HG03108 (cell line): ENCODE measurements at regions not wholly inside any gene's neighbourhood (a gene's known extent, or its start where the extent isn't known, plus 50 kb on each side); places are given as distances from the start of the nearest gene placed in this dataset.

ENCODE experiments used
- ATAC-seq: cut with Tn5 transposase; IDR thresholded peaks from one replicate; pipeline ENCODE4 v1.9.1; 2021; ENCODE audit warnings: moderate library complexity; ENCODE audit not compliant: unreplicated experiment

DNA sequence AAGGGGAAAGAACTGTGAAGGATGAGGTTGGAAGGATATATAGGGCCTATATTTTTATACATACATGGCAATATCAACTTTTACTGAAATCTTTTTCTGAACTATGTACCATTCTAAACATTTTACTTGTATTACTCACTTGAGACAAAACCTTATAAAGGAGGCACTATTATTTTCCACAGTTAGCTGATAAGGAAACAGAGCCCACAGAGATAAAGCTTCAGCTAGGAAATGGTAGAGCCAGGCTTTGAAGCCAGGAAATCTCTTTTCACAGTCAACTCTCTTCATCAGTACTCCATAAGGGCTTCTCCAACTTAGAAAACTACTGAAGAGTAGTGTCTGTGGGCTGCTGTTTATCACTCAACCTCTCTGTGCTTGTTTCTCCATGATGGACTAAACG is 613.7 kb downstream of the PRELID2 start:
- no peak for ATAC-seq

DNA sequence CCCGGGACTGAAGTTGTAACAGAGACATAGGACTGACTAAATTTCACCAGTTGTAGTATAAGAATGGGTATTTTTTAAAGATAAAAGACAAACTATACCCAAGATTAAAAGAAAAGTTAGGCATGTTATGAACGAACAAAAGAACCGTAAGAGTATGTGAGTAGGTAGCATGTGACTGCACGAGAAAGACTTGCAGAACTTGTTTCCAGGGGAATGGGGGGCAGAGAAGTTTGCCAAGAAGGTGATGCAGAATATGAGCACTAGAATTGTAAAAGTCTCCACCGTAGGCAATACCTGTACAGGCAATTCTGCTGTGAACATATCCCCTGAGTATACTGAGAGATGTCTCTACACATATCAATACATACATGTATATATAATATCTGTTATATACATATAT is 614.7 kb downstream of the PRELID2 start:
- ATAC-seq: no peak

DNA sequence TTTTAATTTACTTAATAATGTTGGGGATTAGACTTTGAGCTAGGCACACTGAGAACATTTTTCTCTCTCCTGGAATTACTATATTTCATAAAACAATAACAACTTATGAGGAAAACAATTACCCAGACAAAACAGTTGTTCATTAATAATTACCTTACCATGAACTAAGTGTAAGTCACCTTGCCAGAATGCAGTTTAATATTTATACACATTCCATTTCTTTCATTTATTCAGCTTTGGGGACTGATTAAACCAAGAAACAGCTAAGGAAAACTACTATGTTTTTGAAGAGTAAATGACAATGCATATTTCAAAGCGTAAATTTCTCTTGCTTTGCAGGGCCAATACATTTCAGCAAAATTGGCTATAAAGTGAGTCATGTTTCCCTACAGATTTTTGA is 616.2 kb downstream of the PRELID2 start:
- no peak for ATAC-seq

DNA sequence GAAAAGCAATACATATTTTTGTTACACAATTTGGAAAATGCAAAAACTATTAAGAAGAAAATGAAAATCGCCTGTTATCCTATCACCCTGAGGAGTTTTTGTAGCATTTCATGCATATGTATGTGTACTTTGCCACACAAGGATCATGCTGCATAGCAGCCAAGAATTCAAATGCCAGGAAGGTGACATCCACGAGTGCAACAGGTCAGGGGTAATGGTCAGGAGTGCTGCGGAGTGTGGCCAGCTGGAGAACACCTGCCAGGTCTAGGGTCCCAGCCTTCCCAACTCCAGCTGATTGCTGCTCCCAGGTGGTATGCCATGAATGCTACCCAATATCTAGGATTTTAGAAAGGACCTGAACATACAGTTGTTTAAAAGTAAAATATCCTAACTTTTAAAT is 617.1 kb downstream of the PRELID2 start:
- ATAC-seq: no peak

DNA sequence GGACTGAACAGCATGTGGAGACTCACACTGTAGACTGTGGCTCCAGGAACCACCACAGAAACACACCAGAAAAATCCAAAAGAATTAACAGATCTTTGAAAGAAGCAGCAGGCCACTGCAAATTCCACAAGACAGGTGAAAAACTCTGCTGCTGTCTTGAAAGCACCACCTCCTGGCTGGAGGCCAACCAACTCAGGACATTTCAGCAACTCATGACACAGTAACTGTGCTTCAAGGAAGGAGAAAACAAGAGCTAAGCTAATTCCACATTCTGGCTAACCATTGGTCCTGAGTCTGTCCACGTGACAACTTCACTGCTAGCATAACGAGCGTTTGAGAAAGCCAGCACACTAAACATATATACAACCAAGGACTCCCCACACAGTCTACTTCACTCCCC is 625.1 kb downstream of the PRELID2 start:
- no peak for ATAC-seq

DNA sequence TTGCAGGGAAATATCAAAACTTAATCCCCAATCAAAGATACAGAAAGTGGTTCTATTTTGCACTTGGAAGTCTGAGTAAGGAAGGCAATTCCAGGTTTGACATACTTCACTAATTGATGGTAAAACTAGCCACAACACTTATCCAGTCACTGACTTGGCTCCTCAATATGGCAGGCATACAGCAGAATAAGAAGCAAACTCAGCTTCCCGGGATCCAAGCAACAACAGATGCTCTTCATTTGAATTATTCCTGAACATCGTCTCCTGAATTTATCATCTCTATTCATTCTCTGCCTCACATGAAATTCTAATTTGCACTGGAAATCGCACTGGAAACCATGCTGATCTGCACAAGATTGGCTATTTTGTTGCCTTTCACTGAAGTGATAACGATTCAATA is 629.6 kb downstream of the PRELID2 start:
- no peak for ATAC-seq

DNA sequence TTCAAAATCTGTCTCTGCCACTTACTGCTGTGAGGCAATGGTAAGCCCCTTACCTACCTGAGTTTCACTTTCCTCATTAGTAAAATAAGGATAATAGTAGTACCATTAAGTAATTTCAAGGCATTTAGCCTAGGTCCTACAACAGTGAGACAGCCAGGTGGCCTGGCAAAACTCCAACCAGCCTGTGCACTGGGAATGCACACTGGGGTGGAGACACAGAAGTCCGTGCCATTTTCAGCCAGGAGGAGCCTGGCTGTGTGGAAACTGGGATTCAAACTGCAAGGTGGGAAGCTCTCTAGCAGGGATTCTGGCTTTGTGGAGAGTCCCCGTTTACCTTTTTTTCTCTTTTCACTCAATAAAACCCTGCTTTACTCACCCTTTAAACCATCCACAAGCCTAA is 630.4 kb downstream of the PRELID2 start:
- ATAC-seq: no peak

DNA sequence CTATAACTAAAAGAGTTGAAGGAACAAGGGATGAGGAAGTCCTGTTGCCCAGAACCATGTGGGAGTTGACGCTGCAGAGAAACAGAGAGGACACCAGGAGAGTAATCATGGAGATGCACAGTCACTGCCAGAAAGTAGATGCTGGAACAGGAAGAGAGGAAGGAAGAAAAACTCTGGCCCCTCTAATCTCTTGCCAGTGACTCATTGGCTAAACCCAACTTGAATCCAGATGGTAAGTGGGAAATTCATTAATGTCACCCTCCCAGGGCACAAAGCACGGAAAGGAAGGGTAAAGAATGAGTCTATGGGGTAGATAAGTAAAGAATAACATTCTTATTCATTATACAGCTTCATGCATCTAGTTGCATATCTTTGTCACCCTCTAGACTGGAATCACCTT is 631.9 kb downstream of the PRELID2 start:
- ATAC-seq: no peak

DNA sequence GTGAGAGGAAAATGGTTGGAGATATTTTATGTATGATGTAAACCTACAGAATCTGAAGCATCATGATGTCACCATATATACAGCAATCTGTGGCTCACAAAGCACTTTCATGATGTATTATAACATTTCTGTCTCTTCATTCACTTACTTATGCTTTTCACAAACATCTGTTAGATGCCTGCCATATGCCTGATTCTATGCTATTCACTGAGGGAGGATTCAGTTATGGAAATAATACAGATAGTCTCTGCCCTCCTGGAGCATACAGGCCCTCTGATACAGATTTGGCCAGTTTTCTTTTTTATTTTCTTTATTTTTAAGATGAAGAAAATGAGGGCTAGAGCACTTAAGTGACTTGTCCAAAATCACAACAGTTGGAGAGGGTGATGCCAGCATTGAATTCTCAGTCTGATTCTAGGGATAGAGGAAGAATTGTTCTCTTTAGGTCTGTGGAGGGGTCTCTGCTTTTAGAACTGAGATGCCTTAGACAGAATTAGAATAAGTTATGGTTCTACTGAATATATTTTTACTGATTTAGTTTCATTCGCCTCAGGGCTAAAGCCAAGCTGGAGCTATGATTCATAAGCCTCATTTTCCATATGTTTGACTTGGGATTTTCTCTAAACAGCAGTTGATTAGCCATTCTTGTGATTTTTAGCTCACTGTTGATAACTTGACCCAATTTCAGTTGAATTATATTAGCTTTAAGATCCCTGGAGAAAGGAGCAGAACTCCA is 636.4 kb downstream of the PRELID2 start:
- no peak for ATAC-seq

DNA sequence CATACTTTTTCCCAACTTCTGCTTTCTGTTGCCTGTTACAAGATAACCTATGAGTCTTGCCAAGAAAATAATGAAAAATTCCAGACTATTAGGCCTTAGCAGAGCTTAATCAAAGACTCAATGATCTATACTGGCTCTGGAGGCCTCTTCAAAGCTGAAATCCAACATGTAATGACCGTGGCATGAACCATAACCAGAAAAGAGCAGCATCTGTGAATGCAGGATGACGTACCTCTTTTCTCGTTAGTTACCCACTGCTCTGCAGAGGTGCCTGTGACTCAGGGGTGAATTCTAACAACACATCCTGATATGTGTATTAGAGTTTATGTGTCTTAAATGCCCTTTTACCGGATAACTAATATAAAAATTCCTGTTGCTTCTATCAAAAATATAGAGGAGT is 645.4 kb downstream of the PRELID2 start:
- no peak for ATAC-seq

DNA sequence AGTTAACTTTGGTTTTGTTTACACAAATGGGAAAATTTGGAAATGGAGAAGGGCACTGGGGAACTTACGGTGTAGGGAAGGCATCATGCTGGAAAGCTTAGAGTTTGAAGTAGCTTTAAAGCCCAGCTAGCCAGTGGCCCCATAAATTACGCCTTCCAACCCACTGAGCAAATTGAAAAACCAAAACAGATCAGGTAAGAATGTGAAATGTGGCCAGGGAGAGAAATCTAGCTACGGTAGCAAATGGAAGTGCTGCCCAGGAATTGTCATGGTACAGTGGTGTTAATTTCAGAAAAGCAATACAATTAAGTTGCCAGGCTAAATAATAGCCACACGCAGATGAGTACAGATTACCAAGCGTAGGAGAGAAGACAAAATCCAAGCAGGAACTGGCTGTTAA is 654.8 kb downstream of the PRELID2 start:
- ATAC-seq: no peak

DNA sequence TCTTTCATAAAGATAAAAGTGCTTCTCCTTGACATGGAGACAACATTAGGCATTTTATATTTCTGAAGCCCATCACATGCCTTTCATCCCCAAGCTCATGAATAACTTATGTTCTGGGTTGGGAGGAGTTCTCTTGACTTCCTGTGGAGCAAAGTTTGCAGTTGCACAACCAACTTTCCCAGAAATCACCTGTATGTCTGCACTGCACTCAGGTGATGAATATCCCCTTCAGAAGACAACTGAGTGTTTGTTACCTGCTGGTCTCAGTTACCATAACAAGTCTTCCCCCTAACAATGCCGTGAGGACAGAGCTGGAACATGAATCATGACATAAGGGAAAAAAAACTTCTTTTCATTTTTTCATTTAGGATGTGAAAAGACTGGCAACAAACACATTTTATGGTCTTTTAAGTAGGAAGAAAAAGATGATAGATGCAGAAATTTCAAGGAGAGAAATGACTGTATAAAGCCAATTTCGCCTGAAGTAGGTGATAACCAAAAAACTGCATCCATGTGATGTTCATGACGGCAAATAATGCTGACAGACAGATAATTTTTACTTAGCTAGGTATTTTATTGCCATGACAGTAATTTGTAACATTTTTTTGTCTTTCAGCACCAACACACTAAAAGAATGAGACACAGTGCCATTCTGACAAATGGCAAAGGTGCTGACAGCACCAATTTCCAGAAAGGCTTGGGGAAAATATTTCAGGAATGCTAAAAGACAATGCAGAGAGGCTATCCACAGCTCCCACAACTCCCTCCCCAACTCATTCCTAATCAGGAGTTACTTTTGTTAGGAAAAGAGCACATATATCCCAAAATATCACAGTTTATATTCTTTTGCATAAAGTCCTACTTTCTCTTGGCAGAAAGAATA is 656.3 kb downstream of the PRELID2 start:
- no peak for ATAC-seq

DNA sequence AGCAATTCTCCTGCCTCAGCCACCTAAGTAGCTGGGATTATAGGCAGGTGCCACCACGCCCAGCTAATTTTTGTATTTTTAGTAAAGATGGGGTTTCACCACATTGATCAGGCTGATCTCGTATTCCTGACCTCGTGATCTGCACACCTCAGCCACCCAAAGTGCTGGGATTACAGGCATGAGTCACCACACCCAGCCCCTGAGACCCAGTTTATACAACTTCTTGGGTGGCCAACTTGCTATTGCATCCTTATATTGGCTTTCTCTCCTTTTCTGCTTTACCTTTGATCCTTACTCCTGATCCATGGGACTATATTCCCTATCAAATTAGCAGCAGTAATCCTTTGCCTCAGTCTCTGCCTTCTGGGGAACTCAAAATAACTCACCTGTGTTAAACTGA is 659.1 kb downstream of the PRELID2 start:
- ATAC-seq: no peak

DNA sequence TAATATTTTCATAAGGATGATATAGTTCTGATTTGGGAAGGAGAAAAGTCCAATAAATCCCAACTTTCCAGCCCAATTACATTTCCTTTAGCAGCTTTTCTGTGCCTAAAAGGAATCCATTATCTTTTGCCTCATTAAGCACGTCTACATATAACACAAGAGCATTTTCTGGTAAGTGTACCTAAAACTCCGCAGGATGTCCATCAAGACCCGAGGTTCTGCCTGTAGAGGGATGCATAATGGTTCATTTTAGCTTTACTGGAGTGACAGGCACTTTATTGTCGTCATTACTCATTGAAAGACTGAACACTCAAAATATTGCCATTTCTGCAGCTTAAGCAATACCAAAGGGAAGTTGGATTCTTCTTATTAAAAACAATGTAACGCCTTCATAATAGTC is 669.0 kb downstream of the PRELID2 start:
- ATAC-seq: no peak

DNA sequence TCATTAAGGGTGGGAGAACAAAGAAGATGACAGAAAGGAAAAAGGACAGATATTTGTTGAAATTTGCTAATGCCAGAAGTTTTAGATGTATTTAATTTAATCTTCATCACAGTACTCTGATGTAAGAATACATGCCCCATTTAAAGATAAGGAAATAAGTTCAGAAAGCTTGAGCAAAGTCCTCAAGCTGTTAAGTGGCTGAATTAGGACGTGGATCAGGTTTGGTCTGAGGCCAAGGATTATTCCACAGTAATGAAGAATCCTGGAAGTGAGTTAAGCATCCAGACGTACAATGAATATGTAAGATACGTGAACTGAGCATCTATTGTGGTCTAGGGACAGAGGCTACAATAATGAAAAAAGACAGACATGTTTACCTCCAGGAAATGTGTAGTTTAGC is 671.3 kb downstream of the PRELID2 start:
- ATAC-seq: no peak

DNA sequence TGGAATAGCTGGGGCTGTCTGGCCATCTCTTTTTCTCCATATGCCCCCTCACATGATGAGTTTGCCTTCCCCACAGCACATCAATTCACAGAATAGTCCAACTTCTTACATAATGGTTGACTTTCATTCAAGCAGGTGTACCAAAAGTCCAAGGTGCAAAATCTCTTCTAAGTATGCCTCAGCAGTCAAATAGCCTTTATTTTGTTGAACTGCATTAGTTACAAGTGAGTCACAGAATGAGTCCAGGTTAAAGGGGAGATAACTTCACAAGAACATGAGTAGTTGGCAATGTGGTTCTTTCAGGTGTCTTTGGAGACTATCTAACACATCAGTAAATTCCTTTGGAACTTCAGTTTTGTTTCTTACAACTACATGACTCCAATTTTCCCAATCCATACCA is 672.5 kb downstream of the PRELID2 start:
- ATAC-seq: no peak

DNA sequence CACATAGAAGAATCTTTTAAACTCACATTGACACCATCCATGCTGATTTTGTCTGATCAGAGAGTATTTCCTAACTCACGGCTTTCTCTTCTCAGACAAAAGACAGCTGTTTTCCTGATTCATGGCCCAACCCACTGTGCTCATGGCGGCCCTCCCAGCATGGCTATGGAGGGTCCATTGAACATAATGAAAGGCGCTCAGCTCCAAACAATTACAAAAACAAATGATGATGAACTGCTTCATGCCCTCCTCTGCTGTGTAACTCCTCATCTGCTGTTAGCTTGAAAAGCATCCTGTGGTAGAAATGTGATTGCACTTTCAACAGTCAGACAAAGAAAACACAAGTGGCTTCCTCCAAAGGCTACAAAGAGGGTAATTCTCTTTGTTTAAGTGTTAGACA is 673.8 kb downstream of the PRELID2 start:
- no peak for ATAC-seq

DNA sequence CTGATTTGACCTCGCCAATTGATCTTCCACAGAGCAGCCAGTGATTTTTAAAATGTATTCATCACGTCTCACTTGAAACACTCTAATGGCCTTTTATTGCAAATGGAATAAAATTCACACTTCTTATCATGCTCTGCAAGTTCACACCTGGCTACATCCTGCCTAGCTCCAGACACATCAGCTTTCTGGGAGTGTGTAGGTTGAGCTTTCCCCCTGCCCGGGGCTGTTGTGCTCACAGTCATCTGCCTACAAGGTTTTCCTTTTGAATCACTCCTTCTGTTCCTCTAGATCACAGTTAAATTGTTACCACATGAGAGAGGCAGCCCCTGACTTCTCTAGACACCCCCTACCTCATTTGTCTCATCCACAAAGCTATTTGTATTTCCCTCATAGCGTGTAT is 674.5 kb downstream of the PRELID2 start:
- no peak for ATAC-seq

DNA sequence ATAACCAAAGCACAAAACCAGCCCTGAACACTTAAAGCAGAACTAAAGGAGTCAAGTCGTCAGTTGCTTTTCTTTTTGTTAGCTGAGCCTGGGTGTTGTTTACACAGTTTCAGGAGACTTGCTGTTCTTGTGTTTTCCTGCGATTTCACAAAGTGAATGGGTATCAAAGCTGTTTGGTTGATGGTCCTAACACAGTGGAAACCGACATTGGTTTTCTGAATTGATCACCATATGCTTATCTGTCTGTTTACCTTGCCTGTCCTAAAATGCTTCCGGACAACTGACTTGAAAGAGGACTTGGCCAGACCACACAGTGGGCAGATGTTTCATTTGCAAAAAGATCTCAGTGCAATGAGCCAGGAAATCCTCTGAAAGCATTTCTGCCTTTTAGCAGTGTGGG is 676.4 kb downstream of the PRELID2 start:
- ATAC-seq: no peak

DNA sequence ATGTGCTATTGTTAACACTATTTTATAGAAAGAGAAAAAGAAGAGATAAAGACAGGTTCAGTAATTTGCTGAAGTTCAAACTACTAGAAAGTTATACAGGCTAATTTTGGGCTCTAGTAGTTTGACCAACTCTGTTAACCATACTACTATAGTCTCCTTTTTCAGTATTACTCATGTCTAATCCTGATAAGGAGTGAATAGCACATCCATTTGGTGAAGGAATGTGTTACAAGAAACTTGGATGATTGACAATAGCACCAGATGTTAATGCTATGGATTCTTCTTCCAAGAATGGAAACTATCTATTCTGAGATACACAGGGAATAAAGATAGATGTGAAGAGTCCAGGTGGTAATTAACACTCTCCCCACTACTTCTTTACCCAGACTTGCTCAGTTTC is 677.3 kb downstream of the PRELID2 start:
- ATAC-seq: no peak

DNA sequence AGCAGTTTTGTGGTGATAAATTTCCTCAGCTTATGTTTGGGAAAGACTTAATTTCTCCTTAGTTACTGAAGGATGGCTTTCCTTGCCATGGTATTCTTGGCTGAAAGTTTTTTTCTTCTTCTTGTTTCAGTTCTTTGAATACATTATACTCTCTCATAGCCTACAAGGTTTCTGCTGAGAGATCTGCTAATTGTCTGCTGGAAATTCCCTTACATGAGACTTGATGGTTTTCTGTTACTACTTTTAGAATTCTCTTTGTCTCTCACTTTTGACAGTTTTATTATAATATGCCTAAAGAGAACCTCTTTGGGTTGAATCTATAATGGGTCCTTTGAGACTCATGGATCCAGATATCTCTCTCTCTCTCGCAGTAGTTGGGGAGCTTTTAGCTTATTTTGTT is 693.6 kb downstream of the PRELID2 start:
- no peak for ATAC-seq

DNA sequence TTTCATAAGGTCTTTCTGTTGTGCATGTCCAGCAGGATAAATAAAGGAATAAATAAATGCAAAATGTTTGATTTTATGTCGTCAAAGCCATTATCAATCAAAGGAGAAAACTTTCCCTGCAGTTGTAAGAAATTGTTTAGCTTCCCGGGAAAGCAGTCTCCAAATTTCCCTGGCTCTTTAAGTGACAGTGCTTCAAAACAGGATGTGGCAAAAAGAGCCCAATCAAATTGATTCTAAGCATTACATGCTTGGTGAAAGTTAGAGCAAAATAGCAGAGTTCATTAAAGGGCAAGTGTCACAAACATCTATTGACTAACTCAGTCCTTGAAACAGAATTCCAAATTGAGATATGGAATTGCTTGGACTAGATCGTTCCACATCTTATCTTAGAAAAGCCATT is 704.1 kb downstream of the PRELID2 start:
- ATAC-seq: no peak
